HEK293 (cell line): ENCODE measurements at regions not wholly inside any gene's neighbourhood (a gene's known extent, or its start where the extent isn't known, plus 50 kb on each side); places are given as distances from the start of the nearest gene placed in this dataset.
"Not testable (repeated sequence)": the region's sequence is repeated elsewhere in the genome, so short reads cannot be mapped to it uniquely, and the experiment has no call there.

ENCODE experiments used
- CTCF ChIA-PET: fragments of 350-600 bp; formaldehyde crosslinking; extraction: SDS; loops from one replicate; lab custom pipeline; 2021; ENCODE audit warnings: antibody characterized with exemption; lab: Yijun Ruan, JAX
- POLR2A ChIA-PET: fragments of 300-600 bp; formaldehyde crosslinking; extraction: SDS; loops from one replicate; lab custom pipeline; 2020; ENCODE audit warnings: antibody characterized with exemption, inconsistent platforms; lab: Yijun Ruan, JAX
- H3K27ac ChIP-seq: fragments of 200-500 bp; sonication (Bioruptor generic); 2 replicates; pipeline ENCODE4 v1.5.1; 2014; ENCODE audit warnings: low read depth, low read length, control low read depth, inconsistent platforms; ENCODE audit errors: extremely low read depth
- H3K36me3 ChIP-seq, 2 experiments: fragments of 200-500 bp in 1 of 2; sonication (Bioruptor generic) in 1 of 2; 1 replicate in 1 of 2; 2 replicates in 1 of 2; pipeline ENCODE4 v1.5.1; 2014 to 2017; ENCODE audit warnings: inconsistent platforms in 2 of 2, low read length in 2 of 2; ENCODE audit not compliant: control insufficient read depth in 2 of 2, insufficient read depth in 1 of 2
- H3K4me1 ChIP-seq: fragments of 200-500 bp; sonication (Bioruptor generic); 2 replicates; pipeline ENCODE4 v1.5.1; 2014; ENCODE audit warnings: mild to moderate bottlenecking, low read length, inconsistent platforms; ENCODE audit not compliant: control insufficient read depth, insufficient read depth
- H3K4me3 ChIP-seq: 2 replicates; pipeline ENCODE4 v1.5.1; 2011; ENCODE audit warnings: low read depth, mild to moderate bottlenecking, control low read depth, low read length, moderate library complexity
- H3K9me3 ChIP-seq: fragments of 200-500 bp; sonication (Bioruptor generic); 2 replicates; pipeline ENCODE4 v1.5.1; 2014; ENCODE audit warnings: low read depth, low read length, inconsistent platforms; ENCODE audit not compliant: control insufficient read depth, insufficient read depth
- OSR2 ChIP-seq: fragments of 450-650 bp; formaldehyde crosslinking; IDR thresholded peaks from 2 replicates; pipeline ENCODE4 v1.5.1; 2016; ENCODE audit warnings: missing biosample characterization, missing genetic modification characterization
- REPIN1 ChIP-seq: fragments of 450-650 bp; formaldehyde crosslinking; IDR thresholded peaks from 2 replicates; pipeline ENCODE4 v1.5.1; 2017; ENCODE audit warnings: missing biosample characterization, missing genetic modification characterization, low read depth
- TSHZ1 ChIP-seq: fragments of 450-650 bp; formaldehyde crosslinking; IDR thresholded peaks from 2 replicates; pipeline ENCODE4 v1.5.1; 2016; ENCODE audit warnings: missing biosample characterization, missing genetic modification characterization, borderline replicate concordance
- WT1 ChIP-seq: fragments of 450-650 bp; formaldehyde crosslinking; IDR thresholded peaks from 2 replicates; pipeline ENCODE4 v1.5.1; 2016; ENCODE audit warnings: missing biosample characterization, missing genetic modification characterization
- ZBTB21 ChIP-seq: fragments of 450-650 bp; formaldehyde crosslinking; IDR thresholded peaks from 2 replicates; pipeline ENCODE4 v1.5.1; 2017; ENCODE audit warnings: missing biosample characterization, missing genetic modification characterization
- ZBTB7A ChIP-seq: fragments of 450-650 bp; formaldehyde crosslinking; IDR thresholded peaks from 2 replicates; pipeline ENCODE4 v1.5.1; 2016; ENCODE audit warnings: low read depth, missing biosample characterization, missing genetic modification characterization
- ZNF211 ChIP-seq: fragments of 450-650 bp; formaldehyde crosslinking; IDR thresholded peaks from 2 replicates; pipeline ENCODE4 v1.5.1; 2016; ENCODE audit warnings: low read depth, missing biosample characterization, missing genetic modification characterization
- ZNF501 ChIP-seq: fragments of 450-650 bp; formaldehyde crosslinking; IDR thresholded peaks from 2 replicates; pipeline ENCODE4 v1.5.1; 2016; ENCODE audit warnings: missing biosample characterization, missing genetic modification characterization
- ZNF558 ChIP-seq: fragments of 450-650 bp; formaldehyde crosslinking; IDR thresholded peaks from 2 replicates; pipeline ENCODE4 v1.5.1; 2016; ENCODE audit warnings: missing biosample characterization, missing genetic modification characterization
- ZNF623 ChIP-seq: fragments of 450-650 bp; formaldehyde crosslinking; IDR thresholded peaks from 2 replicates; pipeline ENCODE4 v1.5.1; 2016; ENCODE audit warnings: missing biosample characterization, missing genetic modification characterization
- ZNF639 ChIP-seq: fragments of 450-650 bp; formaldehyde crosslinking; IDR thresholded peaks from 2 replicates; pipeline ENCODE4 v1.5.1; 2016; ENCODE audit warnings: missing biosample characterization, missing genetic modification characterization
- ZNF658 ChIP-seq: fragments of 450-650 bp; formaldehyde crosslinking; IDR thresholded peaks from 2 replicates; pipeline ENCODE4; 2016; ENCODE audit warnings: missing biosample characterization, missing genetic modification characterization
- ZNF692 ChIP-seq: fragments of 450-650 bp; formaldehyde crosslinking; IDR thresholded peaks from 2 replicates; pipeline ENCODE4 v1.5.1; 2016; ENCODE audit warnings: missing biosample characterization, missing genetic modification characterization
- ZNF843 ChIP-seq: fragments of 450-650 bp; formaldehyde crosslinking; IDR thresholded peaks from 2 replicates; pipeline ENCODE4 v1.5.1; 2016; ENCODE audit warnings: missing biosample characterization, missing genetic modification characterization
- ZSCAN16 ChIP-seq: fragments of 450-650 bp; formaldehyde crosslinking; IDR thresholded peaks from 2 replicates; pipeline ENCODE4 v1.5.1; 2016; ENCODE audit warnings: missing biosample characterization, missing genetic modification characterization

- Histone ChIP-seq H3K4me1 (no peaks in the 10 kb centered on the region), H3K27ac (no peak overlapping the region), H3K4me3 (no peak overlapping the region), H3K9me3 (no peaks in the 10 kb centered on the region), H3K36me3 (no peaks in the 10 kb centered on the region)
- ChIA-PET CTCF (interaction anchor here (0.6 kb wide), 1 partner anchor 16 kb away, joined by 3 read pairs; no protein-coding TSS in a partner anchor), POLR2A (no interaction called here)
- TF ChIP-seq ZNF692 (tag by site-specific recombination), result no peak
- TF ChIP-seq REPIN1, result no peak
- TF ChIP-seq ZNF658 (tag by site-specific recombination), result no peak
- TF ChIP-seq ZBTB21 (tag by site-specific recombination), result no peak
- no peak for TF ChIP-seq ZNF843 (tag by site-specific recombination)
- TF ChIP-seq TSHZ1 (tag by site-specific recombination), result no peak
- no peak for TF ChIP-seq ZNF211 (tag by site-specific recombination)
Measured at GRCh38 chr16:59527206-59527997, 793.3 kb upstream of the GOT2 start.

GRCh38 chr16:59522826-59523225, 788.7 kb upstream of the GOT2 start:
- ChIA-PET CTCF (no interaction called here), POLR2A (no interaction called here)
- H3K27ac ChIP-seq, result no peak overlapping the region
- H3K4me3 ChIP-seq, result no peak overlapping the region
- H3K36me3 ChIP-seq, result no peaks in the 10 kb centered on the region
- H3K4me1 ChIP-seq, result no peaks in the 10 kb centered on the region
- TF ChIP-seq ZBTB7A (no peak), ZNF501 (no peak), OSR2 (tag by site-specific recombination) (no peak), ZNF558 (no peak), ZNF639 (tag by site-specific recombination) (no peak), ZNF623 (no peak), ZSCAN16 (tag by site-specific recombination) (no peak), WT1 (no peak)
- H3K9me3 ChIP-seq, result no peaks in the 10 kb centered on the region

GRCh38 chr16:59518721-59519120, 784.6 kb upstream of the GOT2 start:
- POLR2A ChIA-PET, H3K36me3 ChIP-seq, H3K4me1 ChIP-seq, H3K4me3 ChIP-seq, CTCF ChIA-PET, H3K9me3 ChIP-seq, H3K27ac ChIP-seq: not testable (repeated sequence)
